AG04450 (cell line): ENCODE measurements at regions not wholly inside any gene's neighbourhood (a gene's known extent, or its start where the extent isn't known, plus 50 kb on each side); places are given as distances from the start of the nearest gene placed in this dataset.

ENCODE experiments used
- CTCF ChIA-PET: fragments of 300-600, 350-600 bp; formaldehyde crosslinking; extraction: SDS; loops from one replicate; lab custom pipeline; 2022; ENCODE audit warnings: antibody characterized with exemption, inconsistent platforms; lab: Charles Lee
- POLR2A ChIA-PET: fragments of 350-600 bp; formaldehyde crosslinking; extraction: SDS; loops from one replicate; lab custom pipeline; 2021; ENCODE audit warnings: antibody characterized with exemption, inconsistent platforms; lab: Yijun Ruan, JAX
- DNase-seq: peaks from one replicate; pipeline ENCODE4 v3.0.0-alpha.2; 2011; ENCODE audit warnings: low read depth, low spot score
- H3K27ac ChIP-seq: one replicate; pipeline ENCODE4 v1.5.1; 2012; ENCODE audit warnings: low read depth, low read length, control low read depth
- H3K27me3 ChIP-seq: one replicate; pipeline ENCODE4 v1.6.0; 2012; ENCODE audit warnings: low read length; ENCODE audit not compliant: control insufficient read depth, insufficient read depth
- H3K4me3 ChIP-seq: 2 replicates; pipeline ENCODE4 v1.5.1; 2011; ENCODE audit warnings: mild to moderate bottlenecking, low read depth, low read length, control low read depth
- H3K9me3 ChIP-seq: 2 replicates; pipeline ENCODE4 v1.5.1; 2012; ENCODE audit warnings: low read length; ENCODE audit not compliant: control insufficient read depth, insufficient read depth
- CTCF ChIP-seq: IDR thresholded peaks from 2 replicates; pipeline ENCODE4 v1.5.1; 2011; ENCODE audit warnings: low read depth, low read length, control low read depth, inconsistent platforms

- Histone ChIP-seq H3K27me3 (no peaks in the 10 kb centered on the region), H3K9me3 (no peaks in the 10 kb centered on the region; the same call in 1 of the 2 replicates), H3K4me3 (no peak overlapping the region), H3K27ac (no peak overlapping the region)
- POLR2A ChIA-PET: interaction anchor here (0.6 kb wide), 1 partner anchor 11 kb away, joined by 16 read pairs; no protein-coding TSS in a partner anchor
- DNase-seq: no peak
- CTCF ChIA-PET: interaction anchor here (0.9 to 1.9 kb wide), 3 partner anchors 17 to 223 kb away, joined by 3 to 5 read pairs (median 5); no protein-coding TSS in a partner anchor
- no peak for TF ChIP-seq CTCF
Measured at GRCh38 chr20:43857127-43857526, 57.5 kb upstream of the TOX2 start.

GRCh38 chr20:43855803-43856202 lies 58.8 kb upstream of the TOX2 start:
- Histone ChIP-seq H3K27ac (no peak overlapping the region), H3K9me3 (no peaks in the 10 kb centered on the region; the same call in 1 of the 2 replicates), H3K4me3 (no peak overlapping the region), H3K27me3 (no peaks in the 10 kb centered on the region)
- DNase-seq: no peak
- no peak for TF ChIP-seq CTCF
- ChIA-PET CTCF (interaction anchor here (0.6 to 1.4 kb wide), 4 partner anchors 16 to 1412 kb away, joined by 3 to 5 read pairs (median 3); no protein-coding TSS in a partner anchor), POLR2A (no interaction called here)

- ChIA-PET CTCF (no interaction called here), POLR2A (no interaction called here)
- H3K27me3 ChIP-seq: no peaks in the 10 kb centered on the region
Measured at GRCh38 chr20:43853918-43854317, 60.7 kb upstream of the TOX2 start.

GRCh38 chr20:43853174-43853803 lies 61.4 kb upstream of the TOX2 start:
- CTCF ChIA-PET: no interaction called here
- H3K9me3 ChIP-seq: no peaks in the 10 kb centered on the region; the same call in 1 of the 2 replicates
- H3K27ac ChIP-seq: no peak overlapping the region
- DNase-seq: no peak
- H3K27me3 ChIP-seq: no peaks in the 10 kb centered on the region
- POLR2A ChIA-PET: no interaction called here
- no peak overlapping the region for H3K4me3 ChIP-seq
- no peak for TF ChIP-seq CTCF

More at GRCh38 chr20:43853918-43854317, 60.7 kb upstream of the TOX2 start:
- no peak for TF ChIP-seq CTCF
- H3K9me3 ChIP-seq: no peaks in the 10 kb centered on the region; the same call in 1 of the 2 replicates
- no peak overlapping the region for H3K4me3 ChIP-seq
- DNase-seq: no peak
- H3K27ac ChIP-seq: no peak overlapping the region

- TF ChIP-seq CTCF: no peak
- Histone ChIP-seq H3K27ac (peak overlapping the region; percentile 76), H3K9me3 (no peaks in the 10 kb centered on the region; the same call in 1 of the 2 replicates), H3K4me3 (no peak overlapping the region), H3K27me3 (no peaks in the 10 kb centered on the region)
- ChIA-PET CTCF (no interaction called here), POLR2A (interaction anchor here (0.6 kb wide), 1 partner anchor 9 kb away, joined by 4 read pairs; no protein-coding TSS in a partner anchor)
- DNase-seq: peak; percentile 29
Measured at GRCh38 chr20:43849496-43850186, 65.0 kb upstream of the TOX2 start.
